AG10803 (cell line): ENCODE measurements at regions not wholly inside any gene's neighbourhood (a gene's known extent, or its start where the extent isn't known, plus 50 kb on each side); places are given as distances from the start of the nearest gene placed in this dataset.

Experiments used
- DNase-seq: peaks from one replicate; pipeline ENCODE4 v3.0.0; 2010; ENCODE audit warnings: low read depth
- H3K4me3 ChIP-seq: 2 replicates; pipeline ENCODE4 v1.5.1; 2011; ENCODE audit warnings: mild to moderate bottlenecking, low read length, control low read depth
- CTCF ChIP-seq: conservative IDR thresholded peaks from 2 replicates; pipeline ENCODE4 v1.5.1; 2011; ENCODE audit warnings: mild to moderate bottlenecking, low read length, control low read depth, inconsistent platforms

DNA sequence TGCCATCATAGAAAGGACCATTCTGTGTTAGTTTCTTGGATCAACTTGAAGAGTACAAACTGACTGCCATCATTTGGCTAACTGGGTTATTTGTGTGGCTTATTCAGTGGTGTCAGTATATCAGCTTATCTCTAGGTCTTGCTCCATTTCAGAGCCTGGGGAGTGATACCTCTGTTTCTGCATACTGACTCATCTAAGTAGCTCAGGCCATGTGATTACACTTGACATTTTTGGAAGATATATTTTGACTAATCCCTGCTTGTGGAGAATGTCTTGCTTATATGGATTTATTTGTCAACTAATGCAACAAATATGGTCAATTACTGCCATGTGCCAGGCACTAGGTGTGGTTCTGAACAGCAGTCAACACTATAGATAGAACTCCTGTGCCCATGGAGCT, 311.7 kb downstream of the YTHDC2 start:
- no peak for TF ChIP-seq CTCF
- no peak overlapping the region for H3K4me3 ChIP-seq
- DNase-seq = no peak

GRCh38 chr5:113846941-113847340, 333.4 kb downstream of the YTHDC2 start:
- TF ChIP-seq CTCF = no peak
- DNase-seq = no peak
- H3K4me3 ChIP-seq = no peak overlapping the region

DNA sequence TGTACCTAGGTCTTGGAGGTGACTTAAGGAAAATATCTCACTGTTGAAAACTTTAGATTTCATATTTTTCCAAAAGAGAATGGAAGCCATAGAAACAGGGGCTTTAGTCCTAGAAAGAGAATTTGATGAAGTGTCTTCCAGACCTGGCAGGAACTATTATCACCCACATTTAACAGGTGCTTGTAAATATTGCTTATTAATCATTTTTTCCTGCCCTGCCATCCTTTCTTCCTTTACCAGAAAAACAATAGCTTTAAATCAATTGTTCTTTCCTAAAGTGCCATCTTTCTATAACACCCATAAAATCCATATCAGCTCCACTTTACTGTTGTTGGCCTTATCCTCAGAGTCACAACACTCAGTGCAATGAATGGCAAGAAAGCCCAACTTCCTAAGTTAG, 350.9 kb downstream of the YTHDC2 start:
- TF ChIP-seq CTCF = no peak
- no peak overlapping the region for H3K4me3 ChIP-seq
- no peak for DNase-seq

- no peak for DNase-seq
- TF ChIP-seq CTCF = no peak
Measured at GRCh38 chr5:113866763-113867162, 353.3 kb downstream of the YTHDC2 start.

GRCh38 chr5:113869611-113870010, 356.1 kb downstream of the YTHDC2 start:
- H3K4me3 ChIP-seq = no peak overlapping the region
- no peak for TF ChIP-seq CTCF
- no peak for DNase-seq

More at GRCh38 chr5:113866763-113867162, 353.3 kb downstream of the YTHDC2 start:
- H3K4me3 ChIP-seq = no peak overlapping the region

- TF ChIP-seq CTCF = no peak
- no peak for DNase-seq
- no peak overlapping the region for H3K4me3 ChIP-seq
Measured at GRCh38 chr5:113871972-113872371, 358.5 kb downstream of the YTHDC2 start.

DNA sequence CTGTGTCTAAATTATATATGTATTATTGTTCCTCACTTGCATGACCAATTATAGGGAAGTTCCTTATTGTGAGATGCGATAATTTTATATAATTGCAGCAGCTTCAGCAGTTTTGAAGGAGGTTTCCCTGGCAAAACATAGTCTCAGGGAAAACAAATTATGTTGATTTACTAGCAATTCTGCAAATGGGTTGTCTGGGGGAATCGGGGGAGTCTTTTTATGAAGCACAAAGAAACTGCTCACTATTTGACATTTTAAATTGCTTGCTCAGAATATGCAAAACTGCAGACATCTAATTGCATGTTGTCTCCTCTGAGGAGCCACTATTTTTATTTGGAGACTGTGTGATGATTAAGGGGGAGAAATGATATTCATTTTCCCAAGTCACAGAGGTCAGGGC, 361.6 kb downstream of the YTHDC2 start:
- no peak overlapping the region for H3K4me3 ChIP-seq
- no peak for DNase-seq
- TF ChIP-seq CTCF = no peak
